NCI-H2107 (cell line): ENCODE measurements at regions not wholly inside any gene's neighbourhood (a gene's known extent, or its start where the extent isn't known, plus 50 kb on each side); places are given as distances from the start of the nearest gene placed in this dataset.
"Not testable (repeated sequence)": the region's sequence is repeated elsewhere in the genome, so short reads cannot be mapped to it uniquely, and the experiment has no call there.

ENCODE experiments used
- DNase-seq: peaks from one replicate; lab custom pipeline; 2025; lab: John Stamatoyannopoulos, UW

GRCh38 chr15:26125664-26126063 is 262.5 kb upstream of the ATP10A start:
- no peak for DNase-seq

DNA sequence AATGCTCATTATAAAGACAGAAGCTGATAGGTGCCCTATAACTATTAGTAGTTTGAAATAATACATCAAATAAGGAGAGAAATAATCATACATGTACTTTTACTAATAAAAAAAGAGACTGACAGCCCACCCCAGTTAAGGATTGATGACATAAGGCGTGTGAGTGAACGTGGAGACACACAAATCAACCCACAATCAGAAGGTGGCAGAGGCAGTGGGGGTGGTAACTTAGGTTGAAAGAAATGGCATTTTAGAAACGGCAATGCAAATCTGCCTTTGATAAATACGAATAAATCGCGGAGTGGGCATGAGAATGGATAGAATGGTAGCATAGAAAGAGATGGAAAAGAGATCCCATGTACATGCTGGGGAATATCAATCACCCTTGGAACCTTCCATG is 256.2 kb upstream of the ATP10A start:
- DNase-seq: no peak

DNA sequence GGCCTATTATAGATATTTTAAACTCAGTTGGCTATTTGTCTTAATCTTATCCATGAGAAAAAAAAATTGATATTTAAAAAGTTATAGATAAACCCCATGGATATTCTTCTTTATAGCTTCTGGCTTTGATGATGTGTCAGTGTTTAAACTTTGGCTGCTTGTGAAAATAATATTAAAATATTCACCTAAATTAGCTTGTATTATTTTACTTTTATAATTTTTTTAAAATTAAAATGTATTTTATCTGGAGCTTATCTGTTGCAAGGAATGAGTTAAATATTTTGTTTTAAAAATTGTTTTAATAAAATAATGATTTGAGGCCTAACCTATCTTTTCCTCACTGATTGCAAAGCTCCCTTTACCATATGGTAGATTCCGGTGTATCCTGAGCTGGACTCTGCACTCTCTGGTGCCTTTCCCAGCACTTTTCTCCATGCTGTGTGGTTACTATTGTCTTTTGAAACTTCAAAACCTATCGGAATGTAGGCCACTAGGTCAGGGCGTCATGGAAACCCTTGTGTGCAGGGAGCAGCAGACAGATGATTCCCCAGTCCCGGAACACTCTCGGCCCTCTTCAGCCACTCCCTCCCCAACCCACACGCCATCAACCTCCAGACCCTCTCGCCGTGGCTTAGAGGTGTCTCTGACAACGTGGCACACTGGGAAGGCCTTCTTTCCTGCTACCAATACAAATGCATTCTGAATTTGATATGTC is 252.3 kb upstream of the ATP10A start:
- DNase-seq: no peak

DNA sequence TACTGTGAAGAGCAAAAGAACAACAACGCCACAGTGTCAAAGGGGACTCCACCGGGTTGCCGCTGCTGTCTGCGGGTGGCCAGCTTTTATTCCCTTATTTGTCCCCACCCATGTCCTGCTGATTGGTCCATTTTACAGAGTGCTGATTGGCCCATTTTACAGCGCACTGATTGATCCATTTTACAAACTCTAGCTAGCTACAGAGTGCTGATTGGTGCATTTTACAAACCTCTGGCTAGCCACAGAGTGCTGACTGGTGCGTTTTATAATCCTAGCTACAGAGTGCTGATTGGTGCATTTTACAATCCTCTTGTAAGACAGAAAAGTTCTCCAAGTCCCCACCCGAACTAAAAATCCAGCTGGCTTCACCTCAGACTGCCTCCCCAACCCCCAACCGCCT is 251.0 kb upstream of the ATP10A start:
- not testable (repeated sequence) for DNase-seq

DNA sequence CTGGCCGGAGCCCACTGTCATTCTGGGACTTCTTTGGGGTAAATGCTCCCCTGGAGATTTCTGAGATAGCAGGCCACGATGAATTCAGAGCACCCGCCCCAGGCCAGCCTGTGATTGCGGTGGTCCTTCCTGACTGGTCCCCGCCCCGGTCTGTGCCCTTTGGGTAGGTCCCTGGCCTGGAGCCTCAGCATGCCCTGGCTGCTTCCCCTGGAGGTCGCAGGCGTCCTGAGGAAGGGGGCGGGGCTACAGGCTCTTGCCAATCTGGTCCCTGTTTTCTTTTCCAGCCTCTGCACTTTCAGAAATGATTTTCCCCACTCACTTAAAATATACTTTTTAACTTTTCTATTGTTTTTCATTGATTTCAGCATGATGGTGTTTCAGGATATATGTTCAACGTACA is 250.2 kb upstream of the ATP10A start:
- DNase-seq: no peak

GRCh38 chr15:26109203-26109602 is 246.1 kb upstream of the ATP10A start:
- DNase-seq: no peak

DNA sequence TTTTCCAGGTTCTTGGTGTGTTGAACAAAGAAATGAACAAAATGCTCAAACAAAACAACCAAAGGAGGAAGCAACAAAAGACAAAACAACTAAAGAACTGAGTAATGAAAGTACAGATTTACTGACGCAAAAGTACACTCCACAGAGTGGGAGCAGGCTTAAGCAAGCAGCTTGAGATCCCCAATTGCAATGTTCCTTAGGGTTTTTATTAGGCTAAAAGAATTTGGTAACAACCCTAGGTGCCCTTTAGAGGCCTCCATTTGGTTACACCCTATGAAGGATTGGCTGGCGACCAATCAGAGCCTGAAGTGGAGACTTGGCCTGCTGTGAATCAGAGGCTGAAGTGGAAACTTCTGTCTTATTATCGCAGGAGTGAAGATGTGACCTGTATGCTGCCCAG is 243.4 kb upstream of the ATP10A start:
- no peak for DNase-seq

DNA sequence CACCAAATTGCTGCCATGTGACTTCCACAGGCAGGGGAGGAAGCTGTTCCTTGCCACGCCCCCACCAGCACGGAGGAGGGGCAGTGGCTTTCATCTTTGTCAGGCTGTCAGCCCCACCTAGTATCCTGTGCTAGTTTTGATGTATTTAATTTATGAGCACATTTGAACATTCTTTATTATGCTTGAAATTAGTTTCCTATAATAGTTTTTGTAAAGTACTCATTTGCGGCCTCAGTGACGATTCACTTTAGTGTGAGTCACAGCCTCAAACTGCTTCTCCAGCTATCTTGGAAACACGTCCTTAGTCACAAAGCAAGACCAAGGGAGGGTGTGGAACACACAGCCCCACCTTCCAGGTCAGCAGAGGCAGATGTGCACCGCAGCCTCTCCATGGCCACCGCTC is 239.9 kb upstream of the ATP10A start:
- DNase-seq: no peak

- DNase-seq: no peak
Observed at GRCh38 chr15:26102365-26102764, 239.2 kb upstream of the ATP10A start.

- DNase-seq: no peak
Observed at GRCh38 chr15:26101443-26101842, 238.3 kb upstream of the ATP10A start.

- DNase-seq: no peak
Observed at GRCh38 chr15:26098801-26099200, 235.7 kb upstream of the ATP10A start.

DNA sequence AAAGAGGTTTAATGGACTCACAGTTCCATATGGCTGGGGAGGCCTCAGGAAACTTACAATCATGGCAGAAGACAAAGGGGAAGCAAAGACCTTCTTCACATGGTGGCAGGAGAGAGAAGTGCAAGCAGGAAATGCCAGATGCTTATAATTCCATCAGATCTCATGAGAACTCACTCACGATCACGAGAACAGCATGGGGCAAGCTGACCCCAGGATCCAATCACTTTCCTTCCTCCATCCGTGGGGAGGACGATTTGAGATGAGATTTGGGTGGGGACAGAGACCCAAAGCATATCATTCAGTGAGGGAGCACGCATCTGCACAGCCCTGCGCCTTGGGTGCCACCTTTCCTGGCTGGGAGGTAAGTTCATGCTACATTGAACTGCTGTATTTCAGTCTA is 234.1 kb upstream of the ATP10A start:
- DNase-seq: no peak

DNA sequence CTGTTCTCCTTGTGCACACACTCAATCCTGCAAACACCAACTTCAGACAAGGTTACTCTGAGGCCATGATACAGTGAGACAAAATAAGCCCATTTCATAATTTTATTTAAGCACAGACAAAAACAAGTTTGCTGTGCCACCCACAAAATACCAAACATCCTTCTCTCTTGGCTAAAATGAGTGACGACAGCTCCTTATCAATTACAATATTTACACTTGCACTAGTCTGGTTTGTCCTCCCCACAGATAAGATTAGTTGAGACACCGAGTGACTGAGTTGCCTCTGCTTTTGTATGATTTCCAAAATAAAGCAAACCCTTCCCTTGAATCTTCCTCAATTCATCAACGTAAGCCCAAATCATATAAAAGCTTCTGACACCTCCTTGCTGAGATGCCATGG is 233.5 kb upstream of the ATP10A start:
- no peak for DNase-seq

GRCh38 chr15:26095710-26096330 is 232.7 kb upstream of the ATP10A start:
- DNase-seq: no peak

DNA sequence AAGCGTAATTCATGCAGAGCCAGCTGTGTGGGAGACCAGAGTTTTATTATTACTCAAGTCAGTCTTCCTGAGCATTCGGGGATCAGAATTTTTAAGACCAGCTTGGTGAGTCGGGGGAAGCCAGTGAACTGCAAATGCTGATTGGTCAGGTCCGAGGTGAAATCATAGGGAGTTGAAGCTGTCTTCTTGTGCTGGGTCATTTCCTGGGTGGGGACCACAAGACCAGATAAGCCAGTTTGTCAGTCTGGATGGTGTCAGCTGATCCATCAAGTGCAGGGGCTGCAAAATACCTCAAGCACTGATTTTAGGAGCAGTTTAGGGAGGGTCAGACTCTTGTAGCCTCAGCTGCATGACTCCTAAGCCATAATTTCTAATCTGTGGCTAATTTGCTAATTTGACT is 228.1 kb upstream of the ATP10A start:
- DNase-seq: no peak

DNA sequence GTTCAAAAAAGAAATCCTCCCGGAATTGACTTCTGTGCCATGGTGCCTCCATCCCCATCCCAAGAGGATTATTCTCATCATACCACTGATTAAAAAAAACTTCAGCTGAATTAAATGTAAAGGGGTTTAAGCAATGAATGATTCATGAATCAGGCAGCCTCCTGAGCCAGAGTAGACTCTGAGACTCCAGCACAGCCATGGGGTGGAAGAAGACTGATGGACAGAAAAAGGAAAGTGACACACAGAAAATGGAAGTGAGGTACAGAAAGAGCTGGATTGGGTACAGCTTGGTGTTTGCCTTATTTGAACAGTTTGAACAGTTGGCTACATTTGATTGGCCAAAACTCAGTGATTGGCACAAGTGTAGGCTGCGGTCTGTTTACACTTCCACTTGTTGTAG is 224.8 kb upstream of the ATP10A start:
- no peak for DNase-seq

- DNase-seq: no peak
Observed at GRCh38 chr15:26087395-26087794, 224.3 kb upstream of the ATP10A start.

DNA sequence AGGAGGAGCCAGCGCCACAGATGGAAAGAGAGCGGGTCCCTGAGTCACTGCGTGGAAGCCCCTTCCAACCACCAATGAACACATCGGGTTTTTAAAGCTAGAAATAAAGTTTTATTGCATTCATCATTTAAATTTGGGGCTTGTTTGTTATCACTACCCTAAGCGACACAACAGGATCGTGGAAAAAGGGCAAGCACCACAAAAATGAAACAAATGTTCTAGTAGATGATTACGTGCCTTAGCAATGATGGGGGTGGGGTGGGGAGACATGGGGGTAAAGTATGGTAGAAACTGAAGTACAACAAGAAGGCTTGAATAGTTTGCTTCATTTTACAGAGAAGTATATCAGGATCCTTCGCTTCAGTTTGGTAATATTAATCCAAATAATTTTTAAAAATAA is 221.6 kb upstream of the ATP10A start:
- DNase-seq: no peak

DNA sequence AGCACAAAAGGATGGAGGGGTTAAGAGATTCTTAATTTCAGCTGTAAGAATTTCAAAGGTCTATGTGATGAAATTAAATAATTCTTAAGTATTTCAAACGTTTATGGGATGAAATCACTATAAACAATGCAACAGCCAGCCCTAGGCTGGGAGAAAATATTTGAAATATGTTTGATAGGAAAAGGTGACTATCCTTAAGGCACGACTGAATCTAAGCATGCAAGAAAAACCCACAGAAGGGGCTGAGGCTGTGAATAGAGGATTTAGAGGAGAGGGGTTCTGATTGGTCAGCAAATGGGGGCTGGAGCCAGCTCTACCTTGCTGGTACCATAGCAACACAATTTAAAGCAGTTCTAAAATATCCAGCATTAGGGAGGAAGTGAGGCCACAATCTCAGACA is 220.8 kb upstream of the ATP10A start:
- no peak for DNase-seq

GRCh38 chr15:26083457-26083856 is 220.3 kb upstream of the ATP10A start:
- DNase-seq: no peak

GRCh38 chr15:26082221-26083109 is 219.3 kb upstream of the ATP10A start:
- peak; percentile 33 for DNase-seq

DNA sequence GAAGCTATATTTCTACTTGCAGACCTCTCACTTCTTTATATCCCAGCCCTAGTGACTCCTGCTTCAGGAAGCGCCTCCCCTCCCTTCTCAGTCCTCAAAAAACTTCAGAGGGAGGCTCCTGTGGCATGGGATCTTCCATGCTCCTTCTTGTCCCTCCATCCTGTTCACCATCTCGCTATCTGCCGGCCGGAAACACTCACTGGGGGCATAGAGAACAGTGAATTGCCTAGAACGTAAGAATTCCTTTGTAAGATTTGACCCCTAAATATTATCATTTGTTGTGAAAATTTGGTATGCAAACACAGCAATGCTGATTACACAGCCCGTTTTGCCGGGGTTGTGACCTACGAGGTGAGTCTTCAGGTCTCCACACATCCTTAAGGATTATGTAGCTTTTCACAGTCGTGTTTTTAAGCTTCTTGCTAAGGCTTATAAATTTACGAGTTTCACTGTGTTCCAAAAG is 218.7 kb upstream of the ATP10A start:
- DNase-seq: no peak

DNA sequence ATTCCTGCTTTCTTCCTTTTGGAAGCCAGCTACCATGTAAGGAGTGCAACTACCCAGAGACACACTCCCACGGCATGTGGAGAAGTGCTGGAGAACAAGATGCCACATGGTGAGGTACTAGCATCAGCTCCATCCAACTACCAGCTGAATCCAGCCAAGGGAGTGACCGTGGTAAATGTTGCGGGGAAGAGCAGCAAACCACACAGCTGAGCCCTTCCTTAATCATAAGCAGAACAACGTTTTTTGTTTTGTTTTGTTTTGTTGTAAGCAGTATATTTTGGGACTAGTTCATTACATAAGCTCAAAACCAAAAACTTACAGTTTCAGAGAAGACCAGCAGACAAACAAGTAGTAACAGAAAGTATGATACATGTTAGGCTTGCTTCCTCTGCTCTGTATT is 212.6 kb upstream of the ATP10A start:
- no peak for DNase-seq
